Liver (tissue), 8 donors: ENCODE measurements at regions not wholly inside any gene's neighbourhood (a gene's known extent, or its start where the extent isn't known, plus 50 kb on each side); places are given as distances from the start of the nearest gene placed in this dataset.

Source experiments
- DNase-seq: peaks from one replicate; pipeline ENCODE4 v3.0.0-alpha.2; 2017; ENCODE audit warnings: low spot score
- H3K27ac ChIP-seq, 2 donors: one replicate each; pipeline ENCODE4 v1.7.0; 2013; ENCODE audit warnings: inconsistent platforms in 2 of 2, low read length in 2 of 2, control low read depth in 1 of 2, low read depth in 1 of 2, mild to moderate bottlenecking in 1 of 2
- H3K27me3 ChIP-seq, 4 donors: one replicate each; pipeline versions ENCODE4 v1.6.1 to v1.7.0; 2013; ENCODE audit warnings: low read length in 3 of 4, inconsistent platforms in 1 of 4, mild to moderate bottlenecking in 1 of 4, moderate library complexity in 1 of 4; ENCODE audit not compliant: control insufficient read depth in 4 of 4, insufficient read depth in 4 of 4
- H3K36me3 ChIP-seq, 4 donors: one replicate each; pipeline versions ENCODE4 v1.6.1 to v1.7.0; 2013; ENCODE audit warnings: low read length in 3 of 4, mild to moderate bottlenecking in 3 of 4, low read depth in 1 of 4, moderate library complexity in 1 of 4; ENCODE audit not compliant: control insufficient read depth in 4 of 4, insufficient read depth in 3 of 4
- H3K4me1 ChIP-seq, 4 donors: one replicate each; pipeline versions ENCODE4 v1.6.1 to v1.7.0; 2013; ENCODE audit warnings: low read length in 3 of 4, mild to moderate bottlenecking in 3 of 4, moderate library complexity in 1 of 4; ENCODE audit not compliant: control insufficient read depth in 4 of 4, insufficient read depth in 4 of 4
- H3K4me3 ChIP-seq, 3 donors: one replicate each; pipeline versions ENCODE4 v1.6.1 to v1.7.0; 2013; ENCODE audit warnings: low read length in 3 of 3, control low read depth in 1 of 3, low read depth in 1 of 3, mild to moderate bottlenecking in 1 of 3
- H3K9ac ChIP-seq, 2 donors: one replicate each; pipeline ENCODE4 v1.7.0; 2013; ENCODE audit warnings: low read length in 2 of 2, mild to moderate bottlenecking in 2 of 2, moderate library complexity in 2 of 2, control low read depth in 1 of 2, low read depth in 1 of 2
- H3K9me3 ChIP-seq, 4 donors: one replicate each; pipeline versions ENCODE4 v1.6.1 to v1.7.0; 2013; ENCODE audit warnings: low read length in 3 of 4; ENCODE audit not compliant: control insufficient read depth in 4 of 4
- ATF3 ChIP-seq: IDR thresholded peaks from 2 replicates; pipeline ENCODE4 v1.6.1; 2016; ENCODE audit warnings: antibody characterized with exemption
- EGR1 ChIP-seq, 2 donors: IDR thresholded peaks; 2 replicates each; pipeline ENCODE4 v1.6.1; 2016 to 2018; ENCODE audit warnings: antibody characterized with exemption in 2 of 2, low read depth in 2 of 2
- FOXA1 ChIP-seq: IDR thresholded peaks from 2 replicates; pipeline ENCODE4 v1.6.1; 2016; ENCODE audit warnings: antibody characterized with exemption
- FOXA2 ChIP-seq: IDR thresholded peaks from 2 replicates; pipeline ENCODE4 v1.6.1; 2016; ENCODE audit warnings: antibody characterized with exemption
- GABPA ChIP-seq, 2 donors: IDR thresholded peaks in 1 of 2; conservative IDR thresholded peaks in 1 of 2; 2 replicates each; pipeline ENCODE4 v1.6.1; 2016; ENCODE audit warnings: antibody characterized with exemption in 2 of 2, mild to moderate bottlenecking in 1 of 2, moderate library complexity in 1 of 2
- MAX ChIP-seq: IDR thresholded peaks from 2 replicates; pipeline ENCODE4 v1.6.1; 2016; ENCODE audit warnings: antibody characterized with exemption
- NR2F2 ChIP-seq: IDR thresholded peaks from 2 replicates; pipeline ENCODE4 v1.6.1; 2016; ENCODE audit warnings: antibody characterized with exemption
- RAD21 ChIP-seq, 2 donors: IDR thresholded peaks; 2 replicates each; pipeline ENCODE4 v1.6.1; 2016; ENCODE audit warnings: antibody characterized with exemption in 2 of 2, mild to moderate bottlenecking in 2 of 2
- REST ChIP-seq: IDR thresholded peaks from 2 replicates; pipeline ENCODE4 v1.6.1; 2016; ENCODE audit warnings: antibody characterized with exemption, mild to moderate bottlenecking
- RXRA ChIP-seq, 2 donors: IDR thresholded peaks; 2 replicates each; pipeline ENCODE4 v1.6.1; 2017 to 2018; ENCODE audit warnings: antibody characterized with exemption in 2 of 2, mild to moderate bottlenecking in 1 of 2
- SP1 ChIP-seq: IDR thresholded peaks from 2 replicates; pipeline ENCODE4 v1.6.1; 2018; ENCODE audit warnings: antibody characterized with exemption, mild to moderate bottlenecking
- TAF1 ChIP-seq: conservative IDR thresholded peaks from 2 replicates; pipeline ENCODE4 v1.6.1; 2016; ENCODE audit warnings: antibody characterized with exemption, mild to moderate bottlenecking
- WGBS: extraction: QIAGEN DNeasy Blood & Tissue Kit; methylation state at CpG from one replicate; pipeline ENCODE4 v1.1.7; 2013; 5-methylcytosine and 5-hydroxymethylcytosine counted together
- TF ChIP-seq, protein P1 (sequence below): fragments of 150-350 bp; IDR thresholded peaks from 2 replicates; pipeline ENCODE4 v1.5.1; 2017; ENCODE audit warnings: improper control_type of control experiment, low read depth, low read length; ENCODE audit not compliant: missing input control
- donor health status: healthy.
- donor health status: healthy.
- donor health status: healthy.
- donor health status: healthy.
- donor health status: healthy.

DNA sequence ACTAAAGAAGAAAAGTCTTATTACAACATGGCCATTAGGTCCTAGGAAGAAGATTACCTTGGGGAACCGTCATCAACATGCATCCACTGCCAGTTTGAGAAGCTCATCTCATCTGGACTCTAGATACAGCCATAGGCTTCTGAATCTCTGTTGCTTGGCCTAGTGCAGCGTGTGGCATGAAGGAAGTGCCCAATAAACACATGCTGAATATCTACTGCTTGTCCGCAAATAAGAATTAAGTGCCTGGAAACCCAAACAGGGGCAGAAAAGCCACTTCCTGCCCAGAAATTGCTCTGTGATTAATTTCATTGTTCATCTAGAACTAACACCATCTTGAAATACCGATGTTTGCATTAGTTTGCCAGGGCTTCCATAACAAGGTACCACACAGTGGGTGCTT is 241.1 kb upstream of the KLF3 start:
- H3K27ac ChIP-seq, result no peak overlapping the region
- no peak overlapping the region for H3K4me3 ChIP-seq
- WGBS, result 91% methylated on average over 4 of the region's 4 CpGs
- H3K9me3 ChIP-seq, result no peaks in the 10 kb centered on the region
- H3K4me1 ChIP-seq, result no peaks in the 10 kb centered on the region
- H3K36me3 ChIP-seq, result no peaks in the 10 kb centered on the region
- H3K27me3 ChIP-seq, result no peaks in the 10 kb centered on the region
- no peak for DNase-seq
- no peak overlapping the region for H3K9ac ChIP-seq
- TF ChIP-seq, protein P1, sequence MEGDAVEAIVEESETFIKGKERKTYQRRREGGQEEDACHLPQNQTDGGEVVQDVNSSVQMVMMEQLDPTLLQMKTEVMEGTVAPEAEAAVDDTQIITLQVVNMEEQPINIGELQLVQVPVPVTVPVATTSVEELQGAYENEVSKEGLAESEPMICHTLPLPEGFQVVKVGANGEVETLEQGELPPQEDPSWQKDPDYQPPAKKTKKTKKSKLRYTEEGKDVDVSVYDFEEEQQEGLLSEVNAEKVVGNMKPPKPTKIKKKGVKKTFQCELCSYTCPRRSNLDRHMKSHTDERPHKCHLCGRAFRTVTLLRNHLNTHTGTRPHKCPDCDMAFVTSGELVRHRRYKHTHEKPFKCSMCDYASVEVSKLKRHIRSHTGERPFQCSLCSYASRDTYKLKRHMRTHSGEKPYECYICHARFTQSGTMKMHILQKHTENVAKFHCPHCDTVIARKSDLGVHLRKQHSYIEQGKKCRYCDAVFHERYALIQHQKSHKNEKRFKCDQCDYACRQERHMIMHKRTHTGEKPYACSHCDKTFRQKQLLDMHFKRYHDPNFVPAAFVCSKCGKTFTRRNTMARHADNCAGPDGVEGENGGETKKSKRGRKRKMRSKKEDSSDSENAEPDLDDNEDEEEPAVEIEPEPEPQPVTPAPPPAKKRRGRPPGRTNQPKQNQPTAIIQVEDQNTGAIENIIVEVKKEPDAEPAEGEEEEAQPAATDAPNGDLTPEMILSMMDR, result no peak
- TF ChIP-seq EGR1 (IDR thresholded peaks at IDR 0.05; ENCODE audit: low read depth in 2 of 2) (no peak), ATF3 (no peak), RAD21 (IDR thresholded peaks at IDR 0.05) (no peak), RXRA (IDR thresholded peaks at IDR 0.05) (no peak), REST (no peak), TAF1 (no peak), GABPA (IDR thresholded peaks at IDR 0.05 in 1 of 2, conservative IDR thresholded peaks at IDR 0.05 in 1 of 2) (no peak), MAX (no peak), FOXA1 (no peak), FOXA2 (no peak)

- Histone ChIP-seq H3K9me3 (no peaks in the 10 kb centered on the region), H3K4me3 (no peak overlapping the region), H3K9ac (no peak overlapping the region), H3K36me3 (no peaks in the 10 kb centered on the region), H3K27me3 (no peaks in the 10 kb centered on the region), H3K27ac (no peak overlapping the region), H3K4me1 (no peaks in the 10 kb centered on the region)
- no peak for TF ChIP-seq NR2F2
- peak; percentile 13 for TF ChIP-seq SP1
- no peak for DNase-seq
- WGBS, result 76% methylated on average over 9 of the region's 9 CpGs
Observed at GRCh38 chr4:38424151-38424871, 239.7 kb upstream of the KLF3 start.
